ENCODE measurements at regions not wholly inside any gene's neighbourhood (a gene's known extent, or its start where the extent isn't known, plus 50 kb on each side); places are given as distances from the start of the nearest gene placed in this dataset.
A peak's percentile ranks its signal among the peaks of the same experiment; 100 is the strongest.

- no peak for ATAC-seq
These were observed 141.6 kb downstream of the UBE2E3 start for GRCh38 chr2:181121996-181122395.

DNA sequence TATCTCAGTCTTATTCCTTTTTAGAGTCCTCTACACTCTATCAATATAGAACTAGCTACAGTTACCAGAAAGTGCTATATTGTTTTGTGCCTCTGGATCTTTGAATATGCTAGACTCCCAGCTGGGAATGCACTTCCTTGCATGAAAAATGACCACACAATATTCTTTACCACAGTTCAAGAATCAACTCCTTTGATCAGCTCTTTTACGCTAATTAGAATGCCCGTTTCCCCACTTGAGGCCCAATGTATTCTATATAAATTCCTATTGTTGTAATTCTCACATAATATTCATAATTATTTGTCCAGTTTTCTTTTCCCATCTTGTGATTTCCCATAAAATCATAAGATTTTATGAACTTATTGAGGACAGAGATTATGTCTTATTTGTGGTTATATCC lies 142.2 kb downstream of the UBE2E3 start:
- no peak for ATAC-seq
- Histone ChIP-seq H3K9me3 (no peaks in the 10 kb centered on the region), H3K4me3 (no peak overlapping the region), H3K27ac (no peak overlapping the region), H3K4me1 (no peaks in the 10 kb centered on the region), H3K27me3 (no peaks in the 10 kb centered on the region), H3K36me3 (no peaks in the 10 kb centered on the region)
- 73 to 94% (median 85%) methylated on average over 2 of the region's 2 CpGs for WGBS, 4 donors
- no peak for TF ChIP-seq POLR2A (IDR thresholded peaks at IDR 0.05)
- TF ChIP-seq CTCF (IDR thresholded peaks at IDR 0.05): no peak
- no peak for DNase-seq
- intact Hi-C loops (cut with DNase I): no loop called here

More at GRCh38 chr2:181121996-181122395, 141.6 kb downstream of the UBE2E3 start:
- Histone ChIP-seq H3K36me3 (no peaks in the 10 kb centered on the region), H3K4me3 (no peak overlapping the region), H3K4me1 (no peaks in the 10 kb centered on the region), H3K27me3 (no peaks in the 10 kb centered on the region), H3K9me3 (no peaks in the 10 kb centered on the region), H3K27ac (no peak overlapping the region)
- intact Hi-C loops (cut with DNase I): no loop called here
- TF ChIP-seq CTCF (IDR thresholded peaks at IDR 0.05) (no peak), POLR2A (IDR thresholded peaks at IDR 0.05) (no peak)
- no peak for DNase-seq

- no peaks in the 10 kb centered on the region for H3K4me1 ChIP-seq
- intact Hi-C loops (cut with DNase I): no loop called here
- H3K4me3 ChIP-seq: peak overlapping the region in 1 of 12 donors; percentile 12
- ATAC-seq (no peak), DNase-seq (no peak)
- H3K27ac ChIP-seq: peak overlapping the region in 2 of 12 donors; percentile 28 to 81
- TF ChIP-seq CTCF (IDR thresholded peaks at IDR 0.05) (no peak), POLR2A (IDR thresholded peaks at IDR 0.05) (no peak)
- H3K9me3 ChIP-seq: no peaks in the 10 kb centered on the region
- no peaks in the 10 kb centered on the region for H3K27me3 ChIP-seq
- 60 to 74% (median 65%) methylated on average over 2 of the region's 2 CpGs for WGBS, 4 donors
- no peaks in the 10 kb centered on the region for H3K36me3 ChIP-seq
These were observed 143.4 kb downstream of the UBE2E3 start for GRCh38 chr2:181123798-181124231.

GRCh38 chr2:181124497-181124896 lies 144.1 kb downstream of the UBE2E3 start:
- no peaks in the 10 kb centered on the region for H3K36me3 ChIP-seq
- WGBS, 4 donors: 41 to 62% (median 47%) methylated on average over 3 of the region's 3 CpGs
- intact Hi-C loops (cut with DNase I): no loop called here
- H3K4me1 ChIP-seq: no peaks in the 10 kb centered on the region
- H3K4me3 ChIP-seq: peak overlapping the region in 1 of 12 donors; percentile 12
- TF ChIP-seq CTCF (IDR thresholded peaks at IDR 0.05) (no peak), POLR2A (IDR thresholded peaks at IDR 0.05) (no peak)
- no peak for DNase-seq
- no peaks in the 10 kb centered on the region for H3K27me3 ChIP-seq
- H3K27ac ChIP-seq: peak overlapping the region in 2 of 12 donors; percentile 28 to 81
- H3K9me3 ChIP-seq: no peaks in the 10 kb centered on the region
- no peak for ATAC-seq

Data from heart left ventricle (tissue), 16 donors.